Tibial nerve (tissue), 4 donors: ENCODE measurements at regions not wholly inside any gene's neighbourhood (a gene's known extent, or its start where the extent isn't known, plus 50 kb on each side); places are given as distances from the start of the nearest gene placed in this dataset.

Experiments used
- CTCF ChIP-seq, 5 experiments: fragments of 200-600 bp in 3 of 5; fragments of 450-650 bp in 2 of 5; sonication (generic) in 3 of 5; IDR thresholded peaks; one replicate each; pipeline ENCODE4 v1.5.1; 2016 to 2019; ENCODE audit warnings: antibody characterized with exemption in 5 of 5, mild to moderate bottlenecking in 3 of 5, moderate library complexity in 2 of 5
- EP300 ChIP-seq, 2 donors: sonication (generic); formaldehyde crosslinking; IDR thresholded peaks; one replicate each; pipeline ENCODE4 v1.6.1; 2017; ENCODE audit warnings: antibody characterized with exemption in 2 of 2, mild to moderate bottlenecking in 1 of 2
- POLR2A ChIP-seq, 2 donors: fragments of 450-650 bp; IDR thresholded peaks; one replicate each; pipeline ENCODE4 v1.6.1; 2017; ENCODE audit warnings: antibody characterized with exemption in 2 of 2, mild to moderate bottlenecking in 2 of 2, moderate library complexity in 2 of 2

GRCh38 chr18:64850791-64851190 is 701.9 kb upstream of the LINC00305 start:
- TF ChIP-seq POLR2A (IDR thresholded peaks at IDR 0.05): no peak
- TF ChIP-seq CTCF (IDR thresholded peaks at IDR 0.05): no peak
- TF ChIP-seq EP300 (IDR thresholded peaks at IDR 0.05): no peak
